ENCODE measurements at regions not wholly inside any gene's neighbourhood (a gene's known extent, or its start where the extent isn't known, plus 50 kb on each side); places are given as distances from the start of the nearest gene placed in this dataset.

GRCh38 chr20:24064915-24065314 lies 76.3 kb upstream of the GGTLC1 start:
- no peak for TF ChIP-seq CTCF (IDR thresholded peaks at IDR 0.05)
- no peak overlapping the region for H3K4me3 Mint-ChIP-seq
- POLR2A ChIA-PET, result no interaction called here
- no peaks in the 10 kb centered on the region for H3K9me3 Mint-ChIP-seq
- ATAC-seq (ENCODE audit: poor library complexity) (no peak), DNase-seq (no peak)
- intact Hi-C loops (cut with DNase I, micrococcal nuclease), result loop anchor here in 1 of 2 experiments (10.0 kb wide), 1 partner anchor 60 kb away; no protein-coding TSS in a partner anchor
- Histone ChIP-seq H3K27ac (ENCODE audit: low read depth in 1 of 2, low read length in 2 of 2) (no peak overlapping the region), H3K4me3 (ENCODE audit: low read length) (no peak overlapping the region), H3K4me1 (ENCODE audit: insufficient read depth, low read length) (peaks cover 12% of the 10 kb centered on the region), H3K9me3 (ENCODE audit: control insufficient read depth in 1 of 2, insufficient read depth in 1 of 2, low read length in 2 of 2) (peaks cover 0 to 6% of the 10 kb centered on the region in 2 experiments), H3K27me3 (ENCODE audit: control insufficient read depth in 1 of 2, insufficient read depth in 2 of 2, low read length in 2 of 2) (no peaks in the 10 kb centered on the region), H3K36me3 (ENCODE audit: insufficient read depth, low read length) (no peaks in the 10 kb centered on the region)
- H3K36me3 Mint-ChIP-seq (ENCODE audit: low read depth), result no peaks in the 10 kb centered on the region
- CTCF ChIA-PET, result no interaction called here
- H3K27ac Mint-ChIP-seq, result no peak overlapping the region
- no peaks in the 10 kb centered on the region for H3K27me3 Mint-ChIP-seq
- peaks cover 21% of the 10 kb centered on the region for H3K4me1 Mint-ChIP-seq (ENCODE audit: low read depth)

- DNase-seq, result no peak
- no peak overlapping the region for H3K27ac ChIP-seq (ENCODE audit: low read depth in 1 of 2, low read length in 2 of 2)
- CTCF ChIA-PET, result no interaction called here
- Mint-ChIP-seq H3K27ac (no peak overlapping the region), H3K27me3 (no peaks in the 10 kb centered on the region), H3K4me3 (no peak overlapping the region), H3K4me1 (ENCODE audit: low read depth) (peaks cover 21% of the 10 kb centered on the region), H3K36me3 (ENCODE audit: low read depth) (no peaks in the 10 kb centered on the region), H3K9me3 (no peaks in the 10 kb centered on the region)
- TF ChIP-seq CTCF (IDR thresholded peaks at IDR 0.05), result no peak
- no peaks in the 10 kb centered on the region for H3K27me3 ChIP-seq (ENCODE audit: control insufficient read depth in 1 of 2, insufficient read depth in 2 of 2, low read length in 2 of 2)
- no peaks in the 10 kb centered on the region for H3K9me3 ChIP-seq (ENCODE audit: control insufficient read depth in 1 of 2, insufficient read depth in 1 of 2, low read length in 2 of 2)
- POLR2A ChIA-PET, result no interaction called here
- intact Hi-C loops (cut with DNase I, micrococcal nuclease), result loop anchor here in 1 of 2 experiments (10.0 kb wide), 1 partner anchor 61 kb away; no protein-coding TSS in a partner anchor
- no peaks in the 10 kb centered on the region for H3K36me3 ChIP-seq (ENCODE audit: insufficient read depth, low read length)
- ATAC-seq (ENCODE audit: poor library complexity), result no peak
- peaks cover 12% of the 10 kb centered on the region for H3K4me1 ChIP-seq (ENCODE audit: insufficient read depth, low read length)
- no peak overlapping the region for H3K4me3 ChIP-seq (ENCODE audit: low read length)
These were observed 75.5 kb upstream of the GGTLC1 start for GRCh38 chr20:24064092-24064491.

GRCh38 chr20:24063100-24063499 lies 74.5 kb upstream of the GGTLC1 start:
- ChIA-PET POLR2A (no interaction called here), CTCF (no interaction called here)
- ATAC-seq (ENCODE audit: poor library complexity) (no peak), DNase-seq (no peak)
- Histone ChIP-seq H3K36me3 (ENCODE audit: insufficient read depth, low read length) (no peaks in the 10 kb centered on the region), H3K27me3 (ENCODE audit: control insufficient read depth in 1 of 2, insufficient read depth in 2 of 2, low read length in 2 of 2) (no peaks in the 10 kb centered on the region), H3K4me3 (ENCODE audit: low read length) (no peak overlapping the region), H3K27ac (ENCODE audit: low read depth in 1 of 2, low read length in 2 of 2) (no peak overlapping the region), H3K9me3 (ENCODE audit: control insufficient read depth in 1 of 2, insufficient read depth in 1 of 2, low read length in 2 of 2) (no peaks in the 10 kb centered on the region), H3K4me1 (ENCODE audit: insufficient read depth, low read length) (peaks cover 12% of the 10 kb centered on the region)
- no peaks in the 10 kb centered on the region for H3K36me3 Mint-ChIP-seq (ENCODE audit: low read depth)
- no peaks in the 10 kb centered on the region for H3K27me3 Mint-ChIP-seq
- H3K9me3 Mint-ChIP-seq, result no peaks in the 10 kb centered on the region
- intact Hi-C loops (cut with DNase I, micrococcal nuclease), result loop anchor here in 1 of 2 experiments (10.0 kb wide), 1 partner anchor 62 kb away; no protein-coding TSS in a partner anchor
- no peak for TF ChIP-seq CTCF (IDR thresholded peaks at IDR 0.05)
- H3K4me1 Mint-ChIP-seq (ENCODE audit: low read depth), result peaks cover 21% of the 10 kb centered on the region
- H3K27ac Mint-ChIP-seq, result no peak overlapping the region
- no peak overlapping the region for H3K4me3 Mint-ChIP-seq

Data from CD4-positive, alpha-beta T cell (primary cell).